ENCODE measurements at regions not wholly inside any gene's neighbourhood (a gene's known extent, or its start where the extent isn't known, plus 50 kb on each side); places are given as distances from the start of the nearest gene placed in this dataset.

GRCh38 chr2:67845621-67846369 lies 217.0 kb downstream of the C1D start:
- DNase-seq, result no peak
- Mint-ChIP-seq H3K4me3 (no peak overlapping the region), H3K27ac (no peak overlapping the region), H3K9me3 (no peaks in the 10 kb centered on the region), H3K27me3 (peaks cover 4% of the 10 kb centered on the region), H3K4me1 (no peaks in the 10 kb centered on the region), H3K36me3 (ENCODE audit: low read depth) (no peaks in the 10 kb centered on the region)
- ATAC-seq, result no peak

- ATAC-seq (no peak), DNase-seq (peak; percentile 30)
- peaks cover 5% of the 10 kb centered on the region for H3K27me3 Mint-ChIP-seq
- H3K9me3 Mint-ChIP-seq, result no peaks in the 10 kb centered on the region
- no peak overlapping the region for H3K4me3 Mint-ChIP-seq
- no peak overlapping the region for H3K27ac Mint-ChIP-seq
- no peaks in the 10 kb centered on the region for H3K36me3 Mint-ChIP-seq (ENCODE audit: low read depth)
- no peaks in the 10 kb centered on the region for H3K4me1 Mint-ChIP-seq
Observed at GRCh38 chr2:67846370-67847070, 216.3 kb downstream of the C1D start.

GRCh38 chr2:67848551-67849285 lies 214.1 kb downstream of the C1D start:
- no peak for ATAC-seq
- H3K27ac Mint-ChIP-seq, result no peak overlapping the region
- H3K36me3 Mint-ChIP-seq (ENCODE audit: low read depth), result no peaks in the 10 kb centered on the region
- no peak overlapping the region for H3K4me3 Mint-ChIP-seq
- H3K9me3 Mint-ChIP-seq, result no peaks in the 10 kb centered on the region
- H3K4me1 Mint-ChIP-seq, result no peaks in the 10 kb centered on the region
- DNase-seq, result no peak
- peaks cover 10% of the 10 kb centered on the region for H3K27me3 Mint-ChIP-seq

DNA sequence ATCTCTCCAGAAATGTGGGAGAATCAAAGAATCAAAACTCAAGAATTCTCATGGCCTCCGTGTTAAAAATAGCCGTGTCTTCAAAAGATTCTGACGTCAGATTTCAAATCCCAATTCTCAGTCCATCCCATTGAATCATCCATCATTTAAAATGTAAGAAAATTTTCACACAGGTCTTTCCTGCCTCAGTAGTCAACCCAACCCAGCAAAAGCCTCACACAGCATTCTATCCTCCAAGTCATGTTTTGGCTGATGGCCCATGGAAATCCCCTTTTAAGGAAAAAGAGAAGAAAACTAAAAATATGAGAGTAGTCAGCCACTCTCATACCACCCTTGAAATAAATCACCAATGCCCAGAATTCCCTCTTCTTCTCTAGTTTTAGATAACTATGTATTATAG lies 211.8 kb downstream of the C1D start:
- Mint-ChIP-seq H3K9me3 (no peaks in the 10 kb centered on the region), H3K4me3 (no peak overlapping the region), H3K27ac (no peak overlapping the region), H3K36me3 (ENCODE audit: low read depth) (no peaks in the 10 kb centered on the region), H3K4me1 (no peaks in the 10 kb centered on the region), H3K27me3 (peaks cover 11% of the 10 kb centered on the region)
- ATAC-seq (no peak), DNase-seq (no peak)

GRCh38 chr2:67851956-67852824 lies 210.6 kb downstream of the C1D start:
- no peak overlapping the region for H3K27ac Mint-ChIP-seq
- H3K4me1 Mint-ChIP-seq, result no peaks in the 10 kb centered on the region
- H3K27me3 Mint-ChIP-seq, result peaks cover 12% of the 10 kb centered on the region
- no peak for ATAC-seq
- H3K36me3 Mint-ChIP-seq (ENCODE audit: low read depth), result no peaks in the 10 kb centered on the region
- H3K9me3 Mint-ChIP-seq, result no peaks in the 10 kb centered on the region
- no peak overlapping the region for H3K4me3 Mint-ChIP-seq
- DNase-seq, result no peak

GRCh38 chr2:67854103-67854743 lies 208.6 kb downstream of the C1D start:
- H3K27ac Mint-ChIP-seq, result no peak overlapping the region
- no peaks in the 10 kb centered on the region for H3K36me3 Mint-ChIP-seq (ENCODE audit: low read depth)
- no peaks in the 10 kb centered on the region for H3K4me1 Mint-ChIP-seq
- H3K9me3 Mint-ChIP-seq, result no peaks in the 10 kb centered on the region
- peaks cover 8% of the 10 kb centered on the region for H3K27me3 Mint-ChIP-seq
- ATAC-seq (no peak), DNase-seq (no peak)
- no peak overlapping the region for H3K4me3 Mint-ChIP-seq

DNA sequence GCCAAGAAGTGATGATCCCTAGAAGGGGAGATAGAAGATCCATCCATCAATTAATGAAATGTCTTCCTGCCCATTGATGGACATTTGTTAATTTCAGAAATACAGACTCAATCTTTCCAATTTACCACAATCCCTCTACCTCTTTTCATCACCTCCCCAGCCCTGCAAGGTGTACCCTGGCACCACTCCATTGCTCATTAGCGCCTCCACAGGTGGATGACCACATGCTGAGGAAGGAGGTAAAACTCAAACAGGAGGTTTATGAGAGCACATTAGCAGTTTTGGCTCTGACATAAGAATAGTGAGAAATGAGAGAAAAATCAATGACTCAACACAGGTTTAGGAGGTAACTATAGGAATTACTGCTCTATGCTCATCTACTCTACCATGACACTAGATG lies 208.0 kb downstream of the C1D start:
- Mint-ChIP-seq H3K4me1 (no peaks in the 10 kb centered on the region), H3K4me3 (no peak overlapping the region), H3K36me3 (ENCODE audit: low read depth) (no peaks in the 10 kb centered on the region), H3K27ac (no peak overlapping the region), H3K27me3 (peaks cover 8% of the 10 kb centered on the region), H3K9me3 (no peaks in the 10 kb centered on the region)
- no peak for DNase-seq
- ATAC-seq, result no peak

DNA sequence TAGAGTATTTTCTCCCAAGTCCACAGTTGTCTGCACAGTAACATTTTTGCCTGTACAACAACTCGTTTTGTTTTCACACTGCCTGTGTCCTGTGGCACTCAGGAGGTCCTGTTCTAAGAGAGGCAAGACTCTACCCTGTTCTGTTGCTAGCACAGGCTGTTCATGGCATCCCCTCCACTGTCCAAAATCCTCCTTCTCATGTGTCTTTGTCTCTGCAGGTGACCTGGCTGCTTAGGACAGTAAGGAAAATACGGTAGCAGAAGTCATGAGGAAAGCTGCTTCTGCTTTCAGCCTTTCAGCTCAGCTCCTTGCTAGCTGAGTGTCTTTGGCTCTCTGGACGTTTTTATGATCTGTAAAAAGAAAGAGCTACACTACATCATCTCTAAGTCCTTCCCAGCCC lies 205.9 kb downstream of the C1D start:
- DNase-seq (no peak), ATAC-seq (no peak)
- Mint-ChIP-seq H3K27ac (no peak overlapping the region), H3K9me3 (no peaks in the 10 kb centered on the region), H3K4me1 (no peaks in the 10 kb centered on the region), H3K27me3 (peaks cover 5% of the 10 kb centered on the region), H3K36me3 (ENCODE audit: low read depth) (no peaks in the 10 kb centered on the region), H3K4me3 (no peak overlapping the region)

DNA sequence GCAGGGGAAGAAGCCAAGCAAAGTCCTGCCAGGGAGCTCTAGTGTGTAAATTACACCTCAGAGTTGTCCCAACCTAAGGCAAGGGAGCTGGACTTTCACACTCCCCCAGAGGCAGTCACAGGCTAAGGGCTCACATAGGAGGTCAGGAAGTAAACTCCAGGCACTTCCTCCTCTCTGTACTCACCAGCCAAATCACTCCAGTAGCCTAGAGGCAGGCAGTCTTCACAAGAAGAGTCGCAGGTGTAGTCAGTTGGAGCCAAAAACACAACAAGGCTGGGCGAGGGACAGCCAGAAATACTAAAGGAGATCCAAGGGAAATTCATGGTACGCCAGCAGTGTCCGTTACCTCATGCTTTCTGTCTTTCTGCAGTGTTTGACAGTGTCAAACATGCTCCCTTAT lies 205.0 kb downstream of the C1D start:
- no peaks in the 10 kb centered on the region for H3K4me1 Mint-ChIP-seq
- no peak overlapping the region for H3K4me3 Mint-ChIP-seq
- ATAC-seq (no peak), DNase-seq (no peak)
- no peaks in the 10 kb centered on the region for H3K36me3 Mint-ChIP-seq (ENCODE audit: low read depth)
- H3K27me3 Mint-ChIP-seq, result peaks cover 8% of the 10 kb centered on the region
- H3K27ac Mint-ChIP-seq, result no peak overlapping the region
- H3K9me3 Mint-ChIP-seq, result no peaks in the 10 kb centered on the region

- ATAC-seq (no peak), DNase-seq (no peak)
- Mint-ChIP-seq H3K27ac (no peak overlapping the region), H3K4me1 (no peaks in the 10 kb centered on the region), H3K9me3 (no peaks in the 10 kb centered on the region), H3K4me3 (no peak overlapping the region), H3K36me3 (ENCODE audit: low read depth) (no peaks in the 10 kb centered on the region), H3K27me3 (peaks cover 5% of the 10 kb centered on the region)
Observed at GRCh38 chr2:67858886-67859285, 203.9 kb downstream of the C1D start.

DNA sequence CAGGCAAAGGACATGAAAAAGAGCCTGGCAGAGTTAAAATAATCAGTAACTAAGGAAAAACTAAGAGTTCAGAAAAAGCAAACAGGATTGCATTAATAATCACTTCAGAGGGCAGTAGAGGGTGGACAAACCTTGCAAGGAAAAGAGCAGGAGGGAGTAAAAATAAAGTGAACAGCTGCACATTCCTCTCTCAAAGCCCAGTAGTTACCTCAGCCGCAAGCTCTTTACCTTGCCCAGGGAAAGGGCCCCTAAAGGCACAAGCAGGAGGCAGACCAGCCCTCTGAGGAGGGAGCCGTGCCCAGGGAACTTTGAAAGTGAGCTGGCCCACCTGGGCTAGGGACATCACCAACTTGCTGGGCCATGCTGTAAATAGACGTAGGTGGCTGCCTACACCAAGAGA lies 196.9 kb downstream of the C1D start:
- Mint-ChIP-seq H3K9me3 (no peaks in the 10 kb centered on the region), H3K27me3 (peaks cover 14% of the 10 kb centered on the region), H3K27ac (no peak overlapping the region), H3K4me3 (no peak overlapping the region), H3K4me1 (no peaks in the 10 kb centered on the region), H3K36me3 (ENCODE audit: low read depth) (no peaks in the 10 kb centered on the region)
- no peak for ATAC-seq
- DNase-seq, result no peak

GRCh38 chr2:67867735-67868134 lies 195.1 kb downstream of the C1D start:
- no peak for DNase-seq
- H3K9me3 Mint-ChIP-seq, result no peaks in the 10 kb centered on the region
- H3K36me3 Mint-ChIP-seq (ENCODE audit: low read depth), result no peaks in the 10 kb centered on the region
- H3K27ac Mint-ChIP-seq, result no peak overlapping the region
- H3K4me1 Mint-ChIP-seq, result no peaks in the 10 kb centered on the region
- peaks cover 14% of the 10 kb centered on the region for H3K27me3 Mint-ChIP-seq
- ATAC-seq, result no peak
- H3K4me3 Mint-ChIP-seq, result no peak overlapping the region

GRCh38 chr2:67871686-67872412 lies 191.0 kb downstream of the C1D start:
- DNase-seq (no peak), ATAC-seq (no peak)
- Mint-ChIP-seq H3K9me3 (no peaks in the 10 kb centered on the region), H3K27ac (no peak overlapping the region), H3K4me1 (no peaks in the 10 kb centered on the region), H3K27me3 (peaks cover 20% of the 10 kb centered on the region), H3K4me3 (no peak overlapping the region), H3K36me3 (ENCODE audit: low read depth) (no peaks in the 10 kb centered on the region)

All from activated naive CD8-positive, alpha-beta T cell treated with anti-CD3 and anti-CD28 coated beads, Interleukin-2, amount 50 U/mL, for 24 hours (primary cell).